ENCODE measurements at regions not wholly inside any gene's neighbourhood (a gene's known extent, or its start where the extent isn't known, plus 50 kb on each side); places are given as distances from the start of the nearest gene placed in this dataset.

- no peak for DNase-seq
Observed at GRCh38 chr6:20312606-20313005, 89.1 kb upstream of the E2F3 start.

GRCh38 chr6:20313051-20313450 lies 88.6 kb upstream of the E2F3 start:
- no peak for DNase-seq

DNA sequence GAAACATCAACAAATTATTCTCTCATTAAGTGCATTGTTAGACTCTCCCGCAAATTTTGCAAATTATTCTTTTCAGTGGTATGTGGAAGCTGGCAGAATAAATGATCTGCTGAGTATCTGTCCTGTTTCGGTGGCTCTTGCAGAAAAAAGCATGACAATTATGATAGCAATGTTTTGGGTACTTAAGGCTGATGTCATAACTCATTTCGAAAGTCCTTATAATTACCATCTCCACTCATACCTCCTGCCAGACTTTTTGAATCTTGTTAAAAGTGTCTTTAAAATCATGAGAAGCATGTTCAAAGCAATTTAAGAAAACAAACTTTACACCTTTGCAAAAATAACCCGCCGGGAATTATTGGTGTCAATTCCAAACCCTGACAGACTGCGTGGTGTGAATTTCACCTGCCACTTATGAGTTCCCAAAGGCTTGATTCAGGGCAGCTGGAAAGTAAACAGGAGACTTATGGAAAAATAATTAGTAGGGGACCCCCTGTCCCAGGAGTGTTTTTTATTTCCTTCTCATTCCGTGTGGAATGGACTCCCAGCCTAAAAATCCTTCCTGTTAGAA lies 87.6 kb upstream of the E2F3 start:
- no peak for DNase-seq

GRCh38 chr6:20314866-20315845 lies 86.5 kb upstream of the E2F3 start:
- DNase-seq, result no peak

- DNase-seq, result no peak
Observed at GRCh38 chr6:20317430-20317829, 84.2 kb upstream of the E2F3 start.

DNA sequence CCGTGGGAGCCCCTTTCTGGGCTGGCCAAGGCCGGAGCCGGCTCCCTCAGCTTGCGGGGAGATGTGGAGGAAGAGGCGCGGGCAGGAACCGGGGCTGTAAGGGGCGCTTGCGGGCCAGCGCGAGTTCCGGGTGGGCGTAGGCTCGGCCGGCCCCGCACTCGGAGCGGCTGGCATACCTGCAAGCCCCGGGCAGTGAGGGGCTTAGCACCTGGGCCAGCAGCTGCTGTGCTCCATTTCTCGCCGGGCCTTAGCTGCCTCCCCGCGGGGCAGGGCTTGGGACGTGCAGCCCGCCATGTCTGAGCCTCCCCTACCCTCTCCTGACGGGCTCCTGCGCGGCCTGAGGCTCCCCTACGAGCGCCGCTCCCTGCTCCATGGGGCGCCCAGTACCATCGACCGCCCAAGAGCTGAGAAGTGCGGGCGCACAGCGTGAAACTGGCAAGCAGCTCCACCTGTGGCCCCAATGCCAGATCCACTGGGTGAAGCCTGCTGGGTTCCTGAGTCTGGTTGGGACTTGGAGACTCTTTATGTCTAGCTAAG lies 82.8 kb upstream of the E2F3 start:
- no peak for DNase-seq

- peak in 7 of 58 donors; percentile 3 to 15 (median 8) for DNase-seq
Observed at GRCh38 chr6:20319520-20320357, 81.9 kb upstream of the E2F3 start.

GRCh38 chr6:20325641-20326421 lies 75.8 kb upstream of the E2F3 start:
- no peak for DNase-seq

- DNase-seq, result no peak
Observed at GRCh38 chr6:20326422-20326728, 75.3 kb upstream of the E2F3 start.

GRCh38 chr6:20327141-20327540 lies 74.5 kb upstream of the E2F3 start:
- no peak for DNase-seq

GRCh38 chr6:20328266-20328923 lies 73.3 kb upstream of the E2F3 start:
- no peak for DNase-seq

DNA sequence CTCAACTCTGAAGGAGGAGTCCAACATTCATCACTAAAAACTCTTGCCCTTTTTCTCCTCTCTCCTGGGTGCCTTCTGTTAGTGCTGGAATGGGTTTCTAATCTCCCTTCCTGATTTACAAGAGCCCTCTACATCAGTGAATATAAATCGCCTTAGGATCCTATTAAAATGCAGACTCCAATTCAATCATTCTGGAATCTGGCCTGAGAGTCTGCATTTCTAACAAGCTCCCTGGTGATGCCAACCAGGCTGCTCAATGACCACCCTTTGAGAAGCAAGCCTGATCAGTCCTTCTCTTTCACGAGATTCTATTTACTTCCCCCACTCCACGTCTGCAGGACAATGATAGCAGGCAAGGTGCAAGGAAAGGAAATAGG lies 72.8 kb upstream of the E2F3 start:
- DNase-seq, result no peak

DNA sequence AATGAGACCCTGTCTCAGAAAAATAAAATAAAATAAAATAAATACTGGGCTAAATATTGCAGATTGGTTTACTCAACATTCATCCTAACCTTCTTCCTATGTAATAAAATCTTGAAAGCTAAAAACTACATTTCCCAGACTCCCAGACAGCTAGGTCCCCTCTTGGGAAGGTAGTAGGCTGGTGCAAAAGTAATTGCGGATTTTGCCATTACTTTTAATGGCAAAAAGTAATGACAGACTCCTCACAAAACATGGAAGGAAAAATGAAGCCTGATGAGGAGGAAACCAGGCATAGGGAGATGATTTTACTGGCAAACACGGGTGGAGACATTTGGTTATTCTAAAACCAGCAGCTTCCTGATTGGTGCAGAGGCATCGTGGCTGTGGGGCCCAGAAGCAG lies 70.6 kb upstream of the E2F3 start:
- no peak for DNase-seq

DNA sequence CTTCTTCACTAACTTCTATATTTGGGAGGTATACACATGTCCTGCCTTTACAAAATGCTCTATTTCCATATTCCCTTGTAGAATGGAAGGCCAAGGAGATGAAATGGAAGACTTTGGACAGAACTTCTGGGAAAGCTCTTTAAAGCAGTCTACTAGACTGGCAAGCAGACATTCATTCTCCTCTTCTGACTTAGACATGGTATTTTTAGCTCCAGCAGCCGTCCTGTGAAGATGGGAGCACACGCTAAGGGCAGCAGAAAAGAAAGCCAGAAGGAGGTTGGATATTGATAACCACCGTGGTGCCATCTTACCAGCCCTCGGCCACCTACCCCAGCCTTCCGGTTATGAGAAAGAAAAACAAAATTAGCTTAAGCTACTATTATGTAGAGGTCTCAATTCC lies 70.1 kb upstream of the E2F3 start:
- no peak for DNase-seq

GRCh38 chr6:20332441-20333006 lies 69.2 kb upstream of the E2F3 start:
- DNase-seq, result no peak

DNA sequence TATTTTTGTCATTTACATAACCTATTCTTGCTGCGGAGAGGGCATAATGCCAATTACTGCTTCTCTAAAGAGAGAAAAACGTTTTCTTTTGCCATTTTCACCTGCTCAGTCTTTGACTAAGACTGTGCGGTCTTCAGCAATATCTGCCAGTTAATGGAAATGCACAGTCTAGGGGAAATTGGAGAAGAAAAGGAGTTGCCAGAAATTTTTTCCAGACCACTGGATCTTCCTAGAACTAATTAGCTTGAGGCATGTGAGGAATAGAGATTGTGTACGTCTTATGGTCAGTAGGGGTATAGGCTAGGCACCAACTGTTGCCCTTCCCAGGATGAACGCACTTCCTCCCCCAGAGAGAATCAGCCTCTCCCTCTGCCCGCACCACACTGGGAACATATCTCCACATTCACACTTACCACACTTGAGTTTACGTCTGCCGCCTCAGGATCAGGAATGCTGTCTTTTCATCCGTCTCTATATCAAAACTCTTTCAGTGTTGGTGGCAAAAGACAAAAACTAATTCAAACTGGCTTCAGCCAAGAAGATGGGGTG lies 67.9 kb upstream of the E2F3 start:
- DNase-seq, result no peak

DNA sequence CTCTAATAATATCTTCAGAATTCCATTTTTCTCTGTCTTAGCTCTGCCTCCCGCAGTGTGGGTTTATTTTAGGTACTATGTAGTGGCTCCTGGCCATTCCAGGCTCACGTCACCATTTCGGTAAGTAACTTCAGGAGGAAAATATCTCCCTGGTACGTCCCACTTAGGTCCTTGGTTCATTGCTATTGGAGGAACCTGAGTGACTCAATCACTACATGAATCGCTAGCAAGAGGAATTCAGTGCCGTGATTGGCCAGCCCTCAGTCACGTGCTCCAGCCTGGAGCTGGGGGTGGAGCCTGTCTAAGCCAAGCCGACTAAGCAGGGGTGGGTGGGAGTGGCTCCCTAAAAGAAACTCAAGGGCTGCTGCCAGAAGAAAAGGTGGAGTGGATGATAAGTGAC lies 67.3 kb upstream of the E2F3 start:
- DNase-seq, result peak in 18 of 58 donors; percentile 0 to 66 (median 14)

DNA sequence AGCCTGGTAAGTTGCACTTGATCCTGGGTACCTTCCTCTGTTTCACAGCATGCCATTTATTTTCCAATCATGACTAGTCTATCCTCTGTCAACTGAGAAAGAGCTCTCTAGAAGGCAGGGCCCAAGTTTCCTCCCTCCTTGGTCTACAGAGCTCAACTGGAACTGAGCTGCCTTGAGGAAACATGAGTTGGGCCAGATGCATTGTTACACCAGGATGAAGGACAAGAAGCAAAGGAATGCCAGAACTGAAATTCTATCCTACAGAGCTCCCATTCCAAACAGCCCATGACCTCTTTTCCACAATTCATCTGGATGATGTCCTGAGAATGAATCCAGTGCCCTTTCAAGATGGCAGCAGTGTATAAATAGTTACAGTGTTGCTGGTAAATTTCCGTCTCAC lies 66.7 kb upstream of the E2F3 start:
- no peak for DNase-seq

GRCh38 chr6:20335872-20336271 lies 65.8 kb upstream of the E2F3 start:
- no peak for DNase-seq

- no peak for DNase-seq
Observed at GRCh38 chr6:20338156-20338555, 63.5 kb upstream of the E2F3 start.
